ENCODE measurements at regions not wholly inside any gene's neighbourhood (a gene's known extent, or its start where the extent isn't known, plus 50 kb on each side); places are given as distances from the start of the nearest gene placed in this dataset.

GRCh38 chr1:168392958-168393549 is 112.4 kb downstream of the TBX19 start:
- TF ChIP-seq CTCF (conservative IDR thresholded peaks at IDR 0.05; ENCODE audit: low read length): no peak
- TF ChIP-seq EZH2phosphoT487 (IDR thresholded peaks at IDR 0.05; ENCODE audit: borderline replicate concordance, low read depth, low read length): no peak

Data from OCI-LY7 (cell line).